ENCODE measurements at regions not wholly inside any gene's neighbourhood (a gene's known extent, or its start where the extent isn't known, plus 50 kb on each side); places are given as distances from the start of the nearest gene placed in this dataset.
A peak's percentile ranks its signal among the peaks of the same experiment; 100 is the strongest.

GRCh38 chrX:17206584-17206983 is 168.4 kb upstream of the NHS start:
- intact Hi-C loops (cut with DNase I) = no loop called here
- no peak overlapping the region for H3K4me3 ChIP-seq
- ATAC-seq = no peak
- H3K27me3 ChIP-seq (ENCODE audit: low read depth) = no peaks in the 10 kb centered on the region
- DNase-seq = no peak
- H3K4me1 ChIP-seq = no peaks in the 10 kb centered on the region
- TF ChIP-seq CTCF (IDR thresholded peaks at IDR 0.05) = no peak
- no peaks in the 10 kb centered on the region for H3K9me3 ChIP-seq
- no peaks in the 10 kb centered on the region for H3K36me3 ChIP-seq
- H3K27ac ChIP-seq = no peak overlapping the region

GRCh38 chrX:17214962-17215361 is 160.0 kb upstream of the NHS start:
- no peak for DNase-seq
- Histone ChIP-seq H3K4me3 (no peak overlapping the region), H3K36me3 (no peaks in the 10 kb centered on the region), H3K27ac (no peak overlapping the region), H3K4me1 (no peaks in the 10 kb centered on the region), H3K9me3 (no peaks in the 10 kb centered on the region), H3K27me3 (ENCODE audit: low read depth) (no peaks in the 10 kb centered on the region)
- intact Hi-C loops (cut with DNase I) = no loop called here
- ATAC-seq = no peak
- no peak for TF ChIP-seq CTCF (IDR thresholded peaks at IDR 0.05)

GRCh38 chrX:17226736-17227135 is 148.3 kb upstream of the NHS start:
- no peak for ATAC-seq
- H3K27me3 ChIP-seq (ENCODE audit: low read depth) = no peaks in the 10 kb centered on the region
- TF ChIP-seq CTCF (IDR thresholded peaks at IDR 0.05) = no peak
- intact Hi-C loops (cut with DNase I) = no loop called here
- no peaks in the 10 kb centered on the region for H3K36me3 ChIP-seq
- no peak overlapping the region for H3K27ac ChIP-seq
- no peaks in the 10 kb centered on the region for H3K4me1 ChIP-seq
- no peaks in the 10 kb centered on the region for H3K9me3 ChIP-seq
- no peak for DNase-seq
- no peak overlapping the region for H3K4me3 ChIP-seq

GRCh38 chrX:17237146-17237545 is 137.9 kb upstream of the NHS start:
- Histone ChIP-seq H3K36me3 (no peaks in the 10 kb centered on the region), H3K9me3 (no peaks in the 10 kb centered on the region), H3K4me3 (no peak overlapping the region), H3K27me3 (ENCODE audit: low read depth) (no peaks in the 10 kb centered on the region), H3K4me1 (no peaks in the 10 kb centered on the region), H3K27ac (no peak overlapping the region)
- intact Hi-C loops (cut with DNase I) = no loop called here
- no peak for TF ChIP-seq CTCF (IDR thresholded peaks at IDR 0.05)
- no peak for ATAC-seq
- DNase-seq = no peak

GRCh38 chrX:17242470-17242869 is 132.5 kb upstream of the NHS start:
- intact Hi-C loops (cut with DNase I) = no loop called here
- H3K27me3 ChIP-seq (ENCODE audit: low read depth) = no peaks in the 10 kb centered on the region
- H3K36me3 ChIP-seq = no peaks in the 10 kb centered on the region
- no peak overlapping the region for H3K27ac ChIP-seq
- no peaks in the 10 kb centered on the region for H3K4me1 ChIP-seq
- no peaks in the 10 kb centered on the region for H3K9me3 ChIP-seq
- no peak for DNase-seq
- peak; percentile 68 for TF ChIP-seq CTCF (IDR thresholded peaks at IDR 0.05)
- no peak overlapping the region for H3K4me3 ChIP-seq
- ATAC-seq = peak in 1 of 2 donors; percentile 65

GRCh38 chrX:17247144-17247543 is 127.9 kb upstream of the NHS start:
- no peaks in the 10 kb centered on the region for H3K27me3 ChIP-seq (ENCODE audit: low read depth)
- intact Hi-C loops (cut with DNase I) = no loop called here
- H3K27ac ChIP-seq = no peak overlapping the region
- no peaks in the 10 kb centered on the region for H3K4me1 ChIP-seq
- no peak overlapping the region for H3K4me3 ChIP-seq
- H3K9me3 ChIP-seq = no peaks in the 10 kb centered on the region
- ATAC-seq (no peak), DNase-seq (no peak)
- TF ChIP-seq CTCF (IDR thresholded peaks at IDR 0.05) = no peak
- H3K36me3 ChIP-seq = no peaks in the 10 kb centered on the region
